BJ (cell line): ENCODE measurements at regions not wholly inside any gene's neighbourhood (a gene's known extent, or its start where the extent isn't known, plus 50 kb on each side); places are given as distances from the start of the nearest gene placed in this dataset.

Source experiments
- CTCF ChIA-PET: fragments of 350-600 bp; formaldehyde crosslinking; extraction: SDS; loops from one replicate; lab custom pipeline; 2021; ENCODE audit warnings: antibody characterized with exemption, inconsistent platforms; lab: Yijun Ruan, JAX
- POLR2A ChIA-PET: fragments of 300-600 bp; sonication (Branson Sonifier 250); formaldehyde crosslinking; extraction: SDS; loops from one replicate; lab custom pipeline; 2021; ENCODE audit warnings: antibody characterized with exemption; lab: Charles Lee
- DNase-seq: peaks from one replicate; pipeline ENCODE4 v3.0.0-alpha.2; 2011; ENCODE audit warnings: low read depth
- H3K27me3 ChIP-seq: 2 replicates; pipeline ENCODE4 v1.6.0; 2011; ENCODE audit warnings: low read length; ENCODE audit not compliant: control insufficient read depth, insufficient read depth
- H3K36me3 ChIP-seq: 2 replicates; pipeline ENCODE4 v1.5.1; 2011; ENCODE audit warnings: low read length; ENCODE audit not compliant: control insufficient read depth, insufficient read depth
- H3K4me3 ChIP-seq: 2 replicates; pipeline ENCODE4 v1.5.1; 2011; ENCODE audit warnings: low read depth, mild to moderate bottlenecking, control low read depth, low read length
- CTCF ChIP-seq: IDR thresholded peaks from 2 replicates; pipeline ENCODE4 v1.5.1; 2011; ENCODE audit warnings: low read depth, mild to moderate bottlenecking, control low read depth, inconsistent platforms, low read length, moderate library complexity; ENCODE audit not compliant: insufficient read depth

GRCh38 chr9:71243951-71244350 is 122.5 kb upstream of the TRPM3 start:
- no peak for DNase-seq
- no peak overlapping the region for H3K4me3 ChIP-seq
- H3K36me3 ChIP-seq: no peaks in the 10 kb centered on the region
- no peaks in the 10 kb centered on the region; the same call in 1 of the 2 replicates for H3K27me3 ChIP-seq
- ChIA-PET POLR2A (no interaction called here), CTCF (interaction anchor here (1.5 kb wide), 1 partner anchor 11 kb away, joined by 3 read pairs; no protein-coding TSS in a partner anchor)
- TF ChIP-seq CTCF: no peak

- H3K4me3 ChIP-seq: no peak overlapping the region
- no peak for DNase-seq
- H3K27me3 ChIP-seq: no peaks in the 10 kb centered on the region; the same call in 1 of the 2 replicates
- TF ChIP-seq CTCF: no peak
- H3K36me3 ChIP-seq: no peaks in the 10 kb centered on the region
- POLR2A ChIA-PET: no interaction called here
- CTCF ChIA-PET: interaction anchor here (0.9 kb wide), 1 partner anchor 602 kb away, joined by 3 read pairs; no protein-coding TSS in a partner anchor
Observed at GRCh38 chr9:71242081-71242480, 120.7 kb upstream of the TRPM3 start.

GRCh38 chr9:71237051-71237450 is 115.6 kb upstream of the TRPM3 start:
- Histone ChIP-seq H3K27me3 (no peaks in the 10 kb centered on the region), H3K36me3 (no peaks in the 10 kb centered on the region), H3K4me3 (no peak overlapping the region)
- DNase-seq: no peak
- CTCF ChIA-PET: no interaction called here
- POLR2A ChIA-PET: no interaction called here
- no peak for TF ChIP-seq CTCF

- POLR2A ChIA-PET: interaction anchor here (0.6 kb wide), 1 partner anchor 309 kb away, joined by 3 read pairs; no protein-coding TSS in a partner anchor
- Histone ChIP-seq H3K27me3 (no peaks in the 10 kb centered on the region), H3K4me3 (no peak overlapping the region), H3K36me3 (no peaks in the 10 kb centered on the region)
- no peak for TF ChIP-seq CTCF
- no peak for DNase-seq
- CTCF ChIA-PET: interaction anchor here (1.4 to 2.3 kb wide), 2 partner anchors 10 to 16 kb away, joined by 3 to 9 read pairs; no protein-coding TSS in a partner anchor
Observed at GRCh38 chr9:71233646-71234045, 112.2 kb upstream of the TRPM3 start.

GRCh38 chr9:71223953-71224538 is 102.6 kb upstream of the TRPM3 start:
- TF ChIP-seq CTCF: 0 out of 2 replicates have a peak, but pooled peaks have one; percentile 4
- Histone ChIP-seq H3K4me3 (no peak overlapping the region), H3K27me3 (no peaks in the 10 kb centered on the region), H3K36me3 (no peaks in the 10 kb centered on the region)
- peak; percentile 9 for DNase-seq
- ChIA-PET POLR2A (no interaction called here), CTCF (interaction anchor here (1.1 to 2.4 kb wide), 7 partner anchors 11 to 584 kb away, joined by 3 to 9 read pairs (median 6); no protein-coding TSS in a partner anchor)
